ENCODE measurements at regions not wholly inside any gene's neighbourhood (a gene's known extent, or its start where the extent isn't known, plus 50 kb on each side); places are given as distances from the start of the nearest gene placed in this dataset.

- Histone ChIP-seq H3K23ac (ENCODE audit: low read depth, low read length, poor library complexity) (no peak overlapping the region), H3K79me1 (ENCODE audit: low read depth, low read length) (no peaks in the 10 kb centered on the region), H3K4me1 (ENCODE audit: control insufficient read depth in 2 of 2, insufficient read depth in 1 of 2, low read depth in 1 of 2, low read length in 2 of 2) (no peaks in the 10 kb centered on the region), H2AK5ac (ENCODE audit: low read depth, low read length) (no peak overlapping the region), H3K4me2 (ENCODE audit: insufficient read depth, low read length, poor library complexity, severe bottlenecking) (no peak overlapping the region), H3K27me3 (ENCODE audit: control insufficient read depth in 3 of 3, insufficient read depth in 3 of 3, low read depth in 1 of 3, low read length in 3 of 3) (no peaks in the 10 kb centered on the region), H4K8ac (ENCODE audit: low read depth, low read length) (no peak overlapping the region), H3K4me3 (ENCODE audit: low read length in 2 of 2) (no peak overlapping the region), H3K9me3 (replicated peaks in 1 of 2; ENCODE audit: control insufficient read depth in 2 of 2, insufficient read depth in 1 of 2, low read depth in 1 of 2, low read length in 2 of 2) (no peaks in the 10 kb centered on the region), H3K4ac (ENCODE audit: low read length) (no peak overlapping the region), H3K14ac (ENCODE audit: low read length) (no peak overlapping the region), H2AFZ (ENCODE audit: low read length) (no peak overlapping the region), H2BK120ac (ENCODE audit: low read depth, low read length) (no peak overlapping the region), H2BK15ac (ENCODE audit: low read length) (no peak overlapping the region), H4K91ac (ENCODE audit: low read depth, low read length, poor library complexity) (no peak overlapping the region), H2BK12ac (ENCODE audit: low read length) (no peak overlapping the region), H3K18ac (ENCODE audit: low read length) (no peak overlapping the region), H3K27ac (replicated peaks; ENCODE audit: low read length) (no peak overlapping the region), H3K36me3 (replicated peaks in 1 of 2; ENCODE audit: control insufficient read depth in 2 of 2, insufficient read depth in 2 of 2, low read length in 2 of 2) (no peaks in the 10 kb centered on the region), H2BK5ac (ENCODE audit: low read length) (no peak overlapping the region), H3K9ac (ENCODE audit: low read depth, low read length, poor library complexity) (no peak overlapping the region)
- DNase-seq (ENCODE audit: low spot score) = no peak
- no CpG with 5 or more reads among the region's 5 CpGs for WGBS, 2 donors (ENCODE audit: extremely low coverage in 2 of 2, insufficient read length in 2 of 2, insufficient replicate concordance in 1 of 2)
Observed at GRCh38 chr17:65387322-65387721, 174.1 kb downstream of the AXIN2 start.

GRCh38 chr17:65385726-65386125 is 175.7 kb downstream of the AXIN2 start:
- Histone ChIP-seq H3K23ac (ENCODE audit: low read depth, low read length, poor library complexity) (no peak overlapping the region), H3K4me1 (ENCODE audit: control insufficient read depth in 2 of 2, insufficient read depth in 1 of 2, low read depth in 1 of 2, low read length in 2 of 2) (no peaks in the 10 kb centered on the region), H4K91ac (ENCODE audit: low read depth, low read length, poor library complexity) (no peak overlapping the region), H2AFZ (ENCODE audit: low read length) (no peak overlapping the region), H3K27me3 (ENCODE audit: control insufficient read depth in 3 of 3, insufficient read depth in 3 of 3, low read depth in 1 of 3, low read length in 3 of 3) (no peaks in the 10 kb centered on the region), H3K4ac (ENCODE audit: low read length) (no peak overlapping the region), H3K4me2 (ENCODE audit: insufficient read depth, low read length, poor library complexity, severe bottlenecking) (no peak overlapping the region), H3K36me3 (replicated peaks in 1 of 2; ENCODE audit: control insufficient read depth in 2 of 2, insufficient read depth in 2 of 2, low read length in 2 of 2) (no peaks in the 10 kb centered on the region), H3K79me1 (ENCODE audit: low read depth, low read length) (no peaks in the 10 kb centered on the region), H2AK5ac (ENCODE audit: low read depth, low read length) (no peak overlapping the region), H2BK12ac (ENCODE audit: low read length) (no peak overlapping the region), H2BK15ac (ENCODE audit: low read length) (no peak overlapping the region), H2BK120ac (ENCODE audit: low read depth, low read length) (no peak overlapping the region), H3K14ac (ENCODE audit: low read length) (no peak overlapping the region), H2BK5ac (ENCODE audit: low read length) (no peak overlapping the region), H3K9me3 (replicated peaks in 1 of 2; ENCODE audit: control insufficient read depth in 2 of 2, insufficient read depth in 1 of 2, low read depth in 1 of 2, low read length in 2 of 2) (no peaks in the 10 kb centered on the region), H3K27ac (replicated peaks; ENCODE audit: low read length) (no peak overlapping the region), H3K4me3 (ENCODE audit: low read length in 2 of 2) (no peak overlapping the region), H3K9ac (ENCODE audit: low read depth, low read length, poor library complexity) (no peak overlapping the region), H4K8ac (ENCODE audit: low read depth, low read length) (no peak overlapping the region), H3K18ac (ENCODE audit: low read length) (no peak overlapping the region)
- no CpG with 5 or more reads among the region's 15 CpGs for WGBS, 2 donors (ENCODE audit: extremely low coverage in 2 of 2, insufficient read length in 2 of 2, insufficient replicate concordance in 1 of 2)
- no peak for DNase-seq (ENCODE audit: low spot score)

GRCh38 chr17:65385071-65385470 is 176.4 kb downstream of the AXIN2 start:
- Histone ChIP-seq H2BK15ac (ENCODE audit: low read length) (no peak overlapping the region), H2AFZ (ENCODE audit: low read length) (no peak overlapping the region), H3K4ac (ENCODE audit: low read length) (no peak overlapping the region), H3K27me3 (ENCODE audit: control insufficient read depth in 3 of 3, insufficient read depth in 3 of 3, low read depth in 1 of 3, low read length in 3 of 3) (no peaks in the 10 kb centered on the region), H2BK5ac (ENCODE audit: low read length) (no peak overlapping the region), H4K8ac (ENCODE audit: low read depth, low read length) (no peak overlapping the region), H2BK120ac (ENCODE audit: low read depth, low read length) (no peak overlapping the region), H3K4me3 (ENCODE audit: low read length in 2 of 2) (no peak overlapping the region), H3K79me1 (ENCODE audit: low read depth, low read length) (no peaks in the 10 kb centered on the region), H4K91ac (ENCODE audit: low read depth, low read length, poor library complexity) (no peak overlapping the region), H3K9me3 (replicated peaks in 1 of 2; ENCODE audit: control insufficient read depth in 2 of 2, insufficient read depth in 1 of 2, low read depth in 1 of 2, low read length in 2 of 2) (no peaks in the 10 kb centered on the region), H3K4me1 (ENCODE audit: control insufficient read depth in 2 of 2, insufficient read depth in 1 of 2, low read depth in 1 of 2, low read length in 2 of 2) (no peaks in the 10 kb centered on the region), H3K14ac (ENCODE audit: low read length) (no peak overlapping the region), H3K4me2 (ENCODE audit: insufficient read depth, low read length, poor library complexity, severe bottlenecking) (no peak overlapping the region), H3K27ac (replicated peaks; ENCODE audit: low read length) (no peak overlapping the region), H2AK5ac (ENCODE audit: low read depth, low read length) (no peak overlapping the region), H3K23ac (ENCODE audit: low read depth, low read length, poor library complexity) (no peak overlapping the region), H3K9ac (ENCODE audit: low read depth, low read length, poor library complexity) (no peak overlapping the region), H3K36me3 (replicated peaks in 1 of 2; ENCODE audit: control insufficient read depth in 2 of 2, insufficient read depth in 2 of 2, low read length in 2 of 2) (no peaks in the 10 kb centered on the region), H2BK12ac (ENCODE audit: low read length) (no peak overlapping the region), H3K18ac (ENCODE audit: low read length) (no peak overlapping the region)
- DNase-seq (ENCODE audit: low spot score) = no peak
- WGBS, 2 donors (ENCODE audit: extremely low coverage in 2 of 2, insufficient read length in 2 of 2, insufficient replicate concordance in 1 of 2) = no CpG with 5 or more reads among the region's 3 CpGs

- H2AK5ac ChIP-seq (ENCODE audit: low read depth, low read length) = no peak overlapping the region
- H3K36me3 ChIP-seq (replicated peaks in 1 of 2; ENCODE audit: control insufficient read depth in 2 of 2, insufficient read depth in 2 of 2, low read length in 2 of 2) = no peaks in the 10 kb centered on the region
- H2BK120ac ChIP-seq (ENCODE audit: low read depth, low read length) = no peak overlapping the region
- H3K23ac ChIP-seq (ENCODE audit: low read depth, low read length, poor library complexity) = no peak overlapping the region
- no peak overlapping the region for H2BK5ac ChIP-seq (ENCODE audit: low read length)
- H3K27ac ChIP-seq (replicated peaks; ENCODE audit: low read length) = no peak overlapping the region
- no peak overlapping the region for H4K8ac ChIP-seq (ENCODE audit: low read depth, low read length)
- H4K91ac ChIP-seq (ENCODE audit: low read depth, low read length, poor library complexity) = no peak overlapping the region
- no peak overlapping the region for H2BK15ac ChIP-seq (ENCODE audit: low read length)
- no peaks in the 10 kb centered on the region for H3K79me1 ChIP-seq (ENCODE audit: low read depth, low read length)
- no peak overlapping the region for H3K18ac ChIP-seq (ENCODE audit: low read length)
- no peak overlapping the region for H3K14ac ChIP-seq (ENCODE audit: low read length)
- H2AFZ ChIP-seq (ENCODE audit: low read length) = no peak overlapping the region
- WGBS, 2 donors (ENCODE audit: extremely low coverage in 2 of 2, insufficient read length in 2 of 2, insufficient replicate concordance in 1 of 2) = no CpG with 5 or more reads among the region's 3 CpGs
- H3K9ac ChIP-seq (ENCODE audit: low read depth, low read length, poor library complexity) = no peak overlapping the region
- no peak overlapping the region for H3K4ac ChIP-seq (ENCODE audit: low read length)
- DNase-seq (ENCODE audit: low spot score) = no peak
- H3K4me3 ChIP-seq (ENCODE audit: low read length in 2 of 2) = no peak overlapping the region
- H3K4me1 ChIP-seq (ENCODE audit: control insufficient read depth in 2 of 2, insufficient read depth in 1 of 2, low read depth in 1 of 2, low read length in 2 of 2) = no peaks in the 10 kb centered on the region
- no peaks in the 10 kb centered on the region for H3K9me3 ChIP-seq (replicated peaks in 1 of 2; ENCODE audit: control insufficient read depth in 2 of 2, insufficient read depth in 1 of 2, low read depth in 1 of 2, low read length in 2 of 2)
- no peak overlapping the region for H2BK12ac ChIP-seq (ENCODE audit: low read length)
- no peak overlapping the region for H3K4me2 ChIP-seq (ENCODE audit: insufficient read depth, low read length, poor library complexity, severe bottlenecking)
- H3K27me3 ChIP-seq (ENCODE audit: control insufficient read depth in 3 of 3, insufficient read depth in 3 of 3, low read depth in 1 of 3, low read length in 3 of 3) = no peaks in the 10 kb centered on the region
Observed at GRCh38 chr17:65381152-65381551, 180.3 kb downstream of the AXIN2 start.

Data from neuronal stem cell (in vitro differentiated cells).